ENCODE measurements at regions not wholly inside any gene's neighbourhood (a gene's known extent, or its start where the extent isn't known, plus 50 kb on each side); places are given as distances from the start of the nearest gene placed in this dataset.

DNA sequence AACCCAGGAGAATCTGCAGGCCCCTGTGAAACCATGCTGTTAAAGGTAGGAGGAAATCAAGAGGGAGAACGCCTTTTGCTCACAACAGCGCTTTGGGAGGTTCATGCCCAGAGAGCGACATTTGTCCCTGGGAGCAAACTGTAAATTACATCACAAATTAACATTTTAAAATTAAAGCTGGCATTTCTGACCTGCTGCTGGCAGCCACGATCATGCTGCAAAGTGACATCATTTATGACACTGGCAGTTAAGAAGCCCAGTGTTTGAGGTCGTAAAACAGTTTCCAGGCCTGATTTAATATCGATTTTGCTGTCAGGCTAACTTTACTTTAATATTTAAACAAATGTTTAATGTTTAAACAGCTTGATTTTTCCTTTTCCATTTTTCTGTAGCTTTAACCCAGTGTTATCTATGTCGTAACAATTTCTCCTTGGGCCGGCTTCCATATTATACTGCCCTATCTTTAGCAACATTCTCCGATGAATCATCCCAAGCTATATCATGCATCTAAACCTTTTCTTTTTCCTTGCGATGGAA, 86.5 kb upstream of the NPVF start:
- DNase-seq = no peak

DNA sequence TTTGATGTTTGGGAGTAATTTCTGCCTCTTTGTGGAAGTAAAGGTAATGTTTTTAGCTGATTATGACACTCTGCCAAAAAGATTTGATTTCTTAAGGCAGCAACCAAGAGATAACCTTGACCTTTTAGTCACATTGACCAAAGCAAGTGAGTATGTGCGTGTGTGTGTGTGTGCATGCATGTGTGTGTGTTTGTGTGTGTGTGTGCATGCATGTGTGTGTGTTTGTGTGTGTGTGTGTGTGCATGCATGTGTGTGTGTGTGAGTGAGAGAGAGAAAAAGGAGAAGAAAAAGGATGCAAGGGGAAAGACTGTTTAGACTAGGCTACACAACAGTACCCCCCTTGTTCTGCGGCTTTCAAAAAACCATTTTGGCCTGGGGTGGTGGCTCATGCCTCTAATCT, 88.1 kb upstream of the NPVF start:
- no peak for DNase-seq

DNA sequence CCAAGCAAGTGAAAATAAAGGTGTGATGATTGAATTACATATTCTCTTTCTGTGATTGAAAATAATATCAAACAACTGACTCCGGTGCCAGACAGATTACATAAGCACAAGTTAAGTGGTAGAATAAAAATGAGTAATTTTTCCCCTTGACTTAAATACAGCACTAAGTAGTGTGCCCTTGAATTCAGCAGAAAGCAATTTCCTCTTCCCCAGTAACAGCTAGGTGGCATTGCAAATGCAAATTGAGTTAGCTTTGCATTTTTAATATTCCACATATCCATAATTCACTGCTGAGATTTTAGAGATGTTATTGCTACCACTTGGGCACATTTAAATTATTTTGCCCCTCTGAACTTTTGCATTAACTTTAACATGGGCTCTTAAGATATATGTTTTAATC, 89.8 kb upstream of the NPVF start:
- no peak for DNase-seq

- DNase-seq = no peak
These were observed 91.4 kb upstream of the NPVF start for GRCh38 chr7:25319707-25320106.

- DNase-seq = no peak
These were observed 92.5 kb upstream of the NPVF start for GRCh38 chr7:25320791-25321190.

GRCh38 chr7:25321424-25321823, 93.1 kb upstream of the NPVF start:
- no peak for DNase-seq

- DNase-seq = no peak
These were observed 94.2 kb upstream of the NPVF start for GRCh38 chr7:25322473-25322872.

GRCh38 chr7:25325186-25325757, 97.0 kb upstream of the NPVF start:
- no peak for DNase-seq

DNA sequence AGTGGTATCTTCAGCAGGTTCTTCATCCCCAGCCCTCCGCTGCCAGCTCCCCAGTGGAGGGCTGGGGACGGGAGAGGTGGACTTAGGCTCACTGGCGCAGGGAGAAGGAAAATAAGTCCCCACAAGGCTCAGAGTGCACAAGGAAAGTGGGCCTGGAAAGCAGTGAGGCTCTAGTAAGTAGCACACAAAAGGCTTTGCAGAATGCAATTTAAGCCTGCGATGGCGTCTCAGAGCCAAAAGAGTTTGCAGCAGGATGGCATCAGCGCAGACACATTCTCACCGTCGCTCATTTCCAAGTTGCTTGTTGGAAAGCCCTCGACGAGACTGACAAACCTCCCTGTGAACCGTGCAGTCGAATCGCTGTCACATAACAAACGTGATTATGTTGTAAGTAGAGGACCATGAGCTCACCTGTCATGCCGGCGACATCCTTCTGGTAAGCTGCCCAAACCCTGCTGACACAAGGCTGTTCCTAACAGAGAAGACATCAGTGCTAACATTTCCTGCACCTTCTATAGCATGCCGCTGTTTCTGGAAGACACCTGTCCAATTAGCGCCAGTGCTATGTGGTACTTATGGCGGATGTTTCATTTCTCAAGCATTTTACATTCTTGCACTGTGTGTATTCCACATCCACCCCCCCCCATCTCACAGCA, 98.3 kb upstream of the NPVF start:
- no peak for DNase-seq

DNA sequence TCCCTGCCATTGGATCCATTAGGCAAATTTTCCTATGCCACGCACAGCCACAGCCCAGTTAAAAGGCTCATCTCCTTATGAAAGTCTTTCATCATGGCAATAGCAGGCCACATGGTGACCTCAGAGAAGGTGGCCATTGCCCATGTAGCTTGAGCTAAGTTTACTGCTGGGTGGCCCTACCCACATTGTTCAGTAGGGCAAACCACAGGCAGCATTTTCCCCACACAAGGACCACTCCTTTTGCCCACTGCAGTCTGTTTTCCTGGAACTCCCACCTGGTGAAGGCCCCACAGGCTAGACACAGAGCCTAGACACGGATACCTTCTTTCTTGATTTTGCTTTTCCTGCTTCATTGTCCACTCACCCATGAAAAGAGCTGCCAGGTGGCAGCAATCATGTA, 101.5 kb upstream of the NPVF start:
- DNase-seq = no peak

- DNase-seq = no peak
These were observed 105.1 kb upstream of the NPVF start for GRCh38 chr7:25333296-25333928.

GRCh38 chr7:25347360-25348066, 119.2 kb upstream of the NPVF start:
- DNase-seq = no peak

- DNase-seq = no peak
These were observed 119.8 kb upstream of the NPVF start for GRCh38 chr7:25348104-25348503.

- DNase-seq = no peak
These were observed 121.2 kb upstream of the NPVF start for GRCh38 chr7:25349283-25350017.

GRCh38 chr7:25350041-25350440, 121.8 kb upstream of the NPVF start:
- DNase-seq = no peak

DNA sequence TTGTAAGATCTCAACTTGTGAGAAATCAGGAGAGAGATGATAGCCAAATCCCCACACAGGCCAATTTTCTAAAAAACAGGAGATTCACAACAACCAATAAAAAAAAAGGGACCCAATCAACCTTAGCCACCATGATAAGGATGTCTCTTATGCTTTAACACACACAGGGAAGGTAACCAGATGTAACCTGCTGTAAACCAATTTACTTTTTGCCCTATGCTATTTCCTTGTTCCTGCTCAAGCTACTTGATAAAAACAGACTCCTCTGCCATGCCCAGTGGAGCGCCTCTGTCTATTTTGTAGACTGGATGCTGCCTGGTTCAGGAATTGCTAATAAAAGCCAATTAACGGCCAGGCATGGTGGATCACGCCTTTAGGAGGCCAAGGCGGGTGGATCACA, 123.5 kb upstream of the NPVF start:
- DNase-seq = no peak

- no peak for DNase-seq
These were observed 124.9 kb upstream of the NPVF start for GRCh38 chr7:25353196-25353595.

DNA sequence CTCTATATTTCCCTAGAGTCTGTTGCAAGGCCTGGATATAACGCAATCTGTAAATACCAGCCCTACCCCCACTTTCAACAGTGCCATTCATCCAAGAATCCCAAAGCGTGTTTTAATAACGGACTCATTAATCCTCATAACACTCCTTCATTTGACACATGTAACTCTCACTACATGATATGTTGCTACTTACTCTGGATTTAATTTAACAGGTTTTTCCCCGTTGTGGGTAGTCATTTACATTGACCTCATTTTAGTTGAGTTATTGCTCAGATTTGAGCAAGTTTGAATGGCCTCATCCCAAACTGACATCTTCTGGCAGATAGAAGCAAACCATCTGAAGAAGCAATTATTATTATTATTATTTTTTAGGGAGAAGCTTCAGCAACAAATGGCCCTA, 125.4 kb upstream of the NPVF start:
- DNase-seq = no peak

DNA sequence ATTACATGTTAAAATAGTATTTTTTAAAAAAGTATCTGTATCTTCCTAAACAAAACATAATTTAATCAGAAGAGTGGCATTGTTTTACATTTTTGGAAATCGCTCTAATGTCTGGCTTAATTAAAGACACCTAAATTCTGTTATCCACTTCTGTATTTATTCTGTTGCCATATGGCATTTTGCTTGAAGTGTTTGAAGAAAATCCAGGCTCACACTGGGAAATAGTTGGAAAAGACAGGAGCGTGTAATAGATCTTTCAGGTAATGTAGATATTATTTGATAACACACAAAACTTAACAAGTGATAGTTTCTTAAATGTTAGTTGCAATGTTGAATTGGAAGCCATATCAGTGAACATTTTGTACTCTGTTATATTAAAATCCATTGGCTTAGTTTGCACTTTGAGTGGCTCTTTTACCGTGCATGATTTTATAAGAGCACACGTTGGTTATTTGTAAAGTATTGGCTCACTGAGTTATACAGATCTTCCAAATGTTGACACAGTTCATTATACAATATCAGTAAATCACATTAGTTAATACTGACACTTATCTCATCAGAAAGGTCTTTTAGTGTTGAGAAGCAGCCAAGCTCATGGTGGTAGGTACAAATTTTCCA, 128.4 kb upstream of the NPVF start:
- DNase-seq = no peak

DNA sequence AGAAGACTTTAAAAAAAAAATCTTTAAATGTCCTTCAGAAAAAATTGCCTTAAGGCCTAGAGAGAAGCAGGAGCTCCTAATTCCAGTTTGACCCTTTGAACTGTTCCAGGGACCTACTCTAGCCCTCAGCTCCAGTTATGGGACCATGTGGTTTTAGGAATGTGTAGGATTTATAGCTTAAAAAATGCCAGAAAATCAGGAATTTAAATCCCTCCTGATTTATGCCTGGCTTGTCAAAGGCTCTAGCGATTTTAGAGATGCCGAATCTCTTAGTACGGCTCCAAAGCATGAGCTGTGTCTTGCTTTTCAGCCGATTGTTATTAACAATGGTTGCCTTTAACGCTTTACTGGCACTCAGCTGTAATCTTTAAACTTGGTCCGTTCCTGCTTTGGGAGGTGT, 130.6 kb upstream of the NPVF start:
- no peak for DNase-seq

- DNase-seq = no peak
These were observed 131.3 kb upstream of the NPVF start for GRCh38 chr7:25359471-25360059.

GRCh38 chr7:25360451-25360850, 132.2 kb upstream of the NPVF start:
- no peak for DNase-seq

Measured in effector CD4-positive, alpha-beta T cell (primary cell).